Fibroblast of the conjunctiva (primary cell): ENCODE measurements at regions not wholly inside any gene's neighbourhood (a gene's known extent, or its start where the extent isn't known, plus 50 kb on each side); places are given as distances from the start of the nearest gene placed in this dataset.
"Not testable (repeated sequence)": the region's sequence is repeated elsewhere in the genome, so short reads cannot be mapped to it uniquely, and the experiment has no call there.

Experiments
- DNase-seq: peaks from one replicate; pipeline ENCODE4 v3.0.0-alpha.2; 2010; ENCODE audit warnings: low read depth

DNA sequence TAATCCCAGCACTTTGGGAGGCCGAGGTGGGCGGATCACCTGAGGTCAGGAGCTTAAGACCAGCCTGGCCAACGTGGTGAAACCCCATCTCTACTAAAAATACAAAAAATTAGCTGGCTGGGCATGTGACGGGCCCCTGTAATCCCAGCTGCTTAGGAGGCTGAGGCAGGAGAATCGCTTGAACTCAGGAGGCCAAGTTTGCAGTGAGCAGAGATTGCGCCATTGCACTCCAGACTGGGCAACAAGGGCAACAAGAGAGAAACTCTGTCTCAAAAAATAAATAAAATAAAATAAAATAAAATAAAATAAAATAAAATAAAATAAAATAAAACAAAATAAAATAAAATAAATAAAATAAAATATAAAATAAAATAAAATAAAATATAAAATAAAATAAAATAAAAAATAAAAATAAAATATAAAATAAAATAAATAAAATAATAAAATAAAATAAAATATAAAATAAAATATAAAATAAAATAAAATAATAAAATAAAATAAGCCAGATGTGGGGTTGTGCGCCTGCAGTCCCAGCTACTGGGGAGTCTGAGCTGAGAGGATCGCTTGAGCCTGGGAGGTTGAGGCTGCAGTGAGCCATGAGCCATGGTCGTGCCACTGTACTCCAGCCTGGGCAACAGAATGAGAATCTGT is 49.8 kb upstream of the ITGB1 start:
- not testable (repeated sequence) for DNase-seq
